ENCODE measurements at regions not wholly inside any gene's neighbourhood (a gene's known extent, or its start where the extent isn't known, plus 50 kb on each side); places are given as distances from the start of the nearest gene placed in this dataset.
"Not testable (repeated sequence)": the region's sequence is repeated elsewhere in the genome, so short reads cannot be mapped to it uniquely, and the experiment has no call there.

DNA sequence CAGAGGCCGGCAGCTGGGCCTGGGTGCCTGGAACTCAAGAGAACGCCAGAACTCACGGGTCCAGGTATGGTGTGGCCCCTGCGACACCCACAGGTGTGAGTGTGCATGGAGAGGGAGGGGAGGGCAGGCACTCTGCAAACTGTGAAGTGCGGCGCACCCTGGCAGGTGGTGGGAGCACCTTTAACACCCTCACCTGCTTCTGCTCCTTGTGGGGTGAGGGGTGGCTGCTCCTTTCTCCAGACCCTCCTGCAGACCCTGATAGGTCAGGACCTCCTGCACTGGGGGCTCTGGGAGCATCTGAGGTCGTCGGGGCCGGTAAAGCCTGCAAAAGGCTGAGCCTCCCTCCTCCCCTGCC is 324.7 kb upstream of the SFSWAP start:
- intact Hi-C loops (cut with micrococcal nuclease) = no loop called here

GRCh38 chr12:131386781-131387180 is 324.1 kb upstream of the SFSWAP start:
- H3K27ac ChIP-seq (ENCODE audit: low read depth, low read length) = no peak overlapping the region
- ChIA-PET CTCF (no interaction called here), POLR2A (no interaction called here)
- no peak overlapping the region for H3K4me3 Mint-ChIP-seq
- H3K36me3 ChIP-seq (ENCODE audit: control insufficient read depth in 2 of 3, insufficient read depth in 3 of 3, low read length in 3 of 3) = no peaks in the 10 kb centered on the region
- ATAC-seq = no peak
- H3K4me1 Mint-ChIP-seq = peaks cover 0 to 6% (median 0%) of the 10 kb centered on the region in 7 donors
- intact Hi-C loops (cut with micrococcal nuclease) = no loop called here
- H3K4me3 ChIP-seq (ENCODE audit: low read length) = no peak overlapping the region
- no peaks in the 10 kb centered on the region for H3K9me3 ChIP-seq (ENCODE audit: control insufficient read depth in 2 of 3, low read length in 3 of 3)
- peaks cover 0 to 38% (median 11%) of the 10 kb centered on the region in 5 donors for H3K27me3 Mint-ChIP-seq
- H3K27ac Mint-ChIP-seq = no peak overlapping the region
- no peaks in the 10 kb centered on the region for H3K4me1 ChIP-seq (ENCODE audit: control insufficient read depth in 2 of 2, insufficient read depth in 2 of 2, low read length in 2 of 2)
- no peaks in the 10 kb centered on the region for H3K36me3 Mint-ChIP-seq
- peaks cover 0 to 1% (median 0%) of the 10 kb centered on the region in 11 donors for H3K9me3 Mint-ChIP-seq
- no peaks in the 10 kb centered on the region for H3K27me3 ChIP-seq (ENCODE audit: control insufficient read depth in 2 of 2, insufficient read depth in 2 of 2, low read length in 2 of 2)
- no peak for DNase-seq

More for the DNA sequence above, 324.7 kb upstream of the SFSWAP start:
- Mint-ChIP-seq H3K27me3 (peaks cover 0 to 34% (median 11%) of the 10 kb centered on the region in 5 donors), H3K4me1 (peaks cover 0 to 6% (median 0%) of the 10 kb centered on the region in 7 donors), H3K36me3 (no peaks in the 10 kb centered on the region), H3K27ac (no peak overlapping the region), H3K9me3 (no peaks in the 10 kb centered on the region), H3K4me3 (no peak overlapping the region)
- no peak overlapping the region for H3K27ac ChIP-seq (ENCODE audit: low read depth, low read length)
- no peak for DNase-seq
- H3K4me3 ChIP-seq (ENCODE audit: low read length) = no peak overlapping the region
- H3K36me3 ChIP-seq (ENCODE audit: control insufficient read depth in 2 of 3, insufficient read depth in 3 of 3, low read length in 3 of 3) = no peaks in the 10 kb centered on the region
- no peaks in the 10 kb centered on the region for H3K27me3 ChIP-seq (ENCODE audit: control insufficient read depth in 2 of 2, insufficient read depth in 2 of 2, low read length in 2 of 2)
- no peaks in the 10 kb centered on the region for H3K9me3 ChIP-seq (ENCODE audit: control insufficient read depth in 2 of 3, low read length in 3 of 3)
- no peaks in the 10 kb centered on the region for H3K4me1 ChIP-seq (ENCODE audit: control insufficient read depth in 2 of 2, insufficient read depth in 2 of 2, low read length in 2 of 2)
- CTCF ChIA-PET = no interaction called here
- ATAC-seq = no peak
- POLR2A ChIA-PET = no interaction called here

GRCh38 chr12:131387281-131388163 is 323.4 kb upstream of the SFSWAP start:
- peak overlapping the region in 1 of 10 donors; percentile 20 for H3K4me3 Mint-ChIP-seq
- H3K4me1 Mint-ChIP-seq = peaks cover 0 to 6% (median 0%) of the 10 kb centered on the region in 7 donors
- H3K27ac Mint-ChIP-seq = no peak overlapping the region
- ChIA-PET POLR2A (no interaction called here), CTCF (no interaction called here)
- H3K4me3 ChIP-seq (ENCODE audit: low read length) = no peak overlapping the region
- H3K4me1 ChIP-seq (ENCODE audit: control insufficient read depth in 2 of 2, insufficient read depth in 2 of 2, low read length in 2 of 2) = no peaks in the 10 kb centered on the region
- no peaks in the 10 kb centered on the region for H3K36me3 Mint-ChIP-seq
- H3K27me3 ChIP-seq (ENCODE audit: control insufficient read depth in 2 of 2, insufficient read depth in 2 of 2, low read length in 2 of 2) = no peaks in the 10 kb centered on the region
- H3K9me3 ChIP-seq (ENCODE audit: control insufficient read depth in 2 of 3, low read length in 3 of 3) = no peaks in the 10 kb centered on the region
- no peak for DNase-seq
- H3K27ac ChIP-seq (ENCODE audit: low read depth, low read length) = no peak overlapping the region
- no peaks in the 10 kb centered on the region for H3K36me3 ChIP-seq (ENCODE audit: control insufficient read depth in 2 of 3, insufficient read depth in 3 of 3, low read length in 3 of 3)
- no peak for ATAC-seq
- peaks cover 0 to 39% (median 11%) of the 10 kb centered on the region in 5 donors for H3K27me3 Mint-ChIP-seq
- intact Hi-C loops (cut with micrococcal nuclease) = no loop called here
- H3K9me3 Mint-ChIP-seq = peaks cover 0 to 1% (median 0%) of the 10 kb centered on the region in 11 donors

DNA sequence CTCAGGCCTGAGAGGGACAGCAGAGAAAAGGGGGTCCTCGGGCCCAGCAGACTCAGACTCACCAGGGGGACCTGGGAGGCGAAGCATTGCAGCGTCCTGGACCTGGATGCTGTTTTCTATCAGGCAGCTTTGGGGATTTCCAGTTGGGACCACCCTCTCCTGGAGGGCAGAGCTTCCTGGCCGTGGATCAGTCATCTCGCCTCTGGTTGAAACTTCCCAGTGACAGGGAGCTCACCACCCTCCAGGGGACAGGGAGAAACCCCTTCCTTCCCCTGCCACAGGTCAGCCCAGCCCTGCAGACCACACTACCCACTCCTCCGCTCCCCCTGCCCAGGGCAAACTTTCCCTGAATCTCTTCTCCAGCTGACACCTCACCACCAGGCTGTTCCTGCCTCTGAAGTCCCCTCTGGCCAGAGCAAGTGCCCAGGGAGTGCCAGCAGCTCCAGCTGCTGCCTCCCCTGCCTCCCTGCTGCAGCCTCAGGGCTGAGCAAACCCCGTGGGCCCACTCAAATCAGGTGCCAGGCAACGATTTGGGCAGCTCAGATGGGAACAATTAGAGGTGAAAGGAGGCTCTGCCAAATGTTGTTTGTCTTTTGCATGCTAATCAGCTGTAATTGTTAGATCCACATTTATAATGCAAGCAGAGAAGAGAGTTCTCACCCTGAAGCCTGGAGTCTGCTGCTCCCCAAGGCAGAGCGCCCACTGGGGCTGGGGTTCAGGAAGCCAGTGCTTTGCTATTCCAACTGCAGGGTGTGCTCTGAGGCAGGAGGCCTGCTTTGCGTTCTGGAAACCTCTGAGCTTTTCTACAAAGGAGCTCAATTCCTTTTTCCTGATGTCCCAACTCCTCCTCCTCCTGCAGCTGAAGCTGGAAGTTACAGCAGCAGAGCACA is 322.5 kb upstream of the SFSWAP start:
- H3K9me3 ChIP-seq (ENCODE audit: control insufficient read depth in 2 of 3, low read length in 3 of 3); CTCF ChIA-PET; H3K27ac Mint-ChIP-seq; H3K4me3 ChIP-seq (ENCODE audit: low read length); H3K9me3 Mint-ChIP-seq; H3K4me1 Mint-ChIP-seq; H3K27ac ChIP-seq (ENCODE audit: low read depth, low read length); DNase-seq; intact Hi-C loops (cut with micrococcal nuclease); H3K4me3 Mint-ChIP-seq; ATAC-seq; H3K36me3 ChIP-seq (ENCODE audit: control insufficient read depth in 2 of 3, insufficient read depth in 3 of 3, low read length in 3 of 3); H3K36me3 Mint-ChIP-seq; POLR2A ChIA-PET; H3K4me1 ChIP-seq (ENCODE audit: control insufficient read depth in 2 of 2, insufficient read depth in 2 of 2, low read length in 2 of 2); H3K27me3 ChIP-seq (ENCODE audit: control insufficient read depth in 2 of 2, insufficient read depth in 2 of 2, low read length in 2 of 2): not testable (repeated sequence)
- H3K27me3 Mint-ChIP-seq = peaks cover 0 to 36% (median 11%) of the 10 kb centered on the region in 5 donors

DNA sequence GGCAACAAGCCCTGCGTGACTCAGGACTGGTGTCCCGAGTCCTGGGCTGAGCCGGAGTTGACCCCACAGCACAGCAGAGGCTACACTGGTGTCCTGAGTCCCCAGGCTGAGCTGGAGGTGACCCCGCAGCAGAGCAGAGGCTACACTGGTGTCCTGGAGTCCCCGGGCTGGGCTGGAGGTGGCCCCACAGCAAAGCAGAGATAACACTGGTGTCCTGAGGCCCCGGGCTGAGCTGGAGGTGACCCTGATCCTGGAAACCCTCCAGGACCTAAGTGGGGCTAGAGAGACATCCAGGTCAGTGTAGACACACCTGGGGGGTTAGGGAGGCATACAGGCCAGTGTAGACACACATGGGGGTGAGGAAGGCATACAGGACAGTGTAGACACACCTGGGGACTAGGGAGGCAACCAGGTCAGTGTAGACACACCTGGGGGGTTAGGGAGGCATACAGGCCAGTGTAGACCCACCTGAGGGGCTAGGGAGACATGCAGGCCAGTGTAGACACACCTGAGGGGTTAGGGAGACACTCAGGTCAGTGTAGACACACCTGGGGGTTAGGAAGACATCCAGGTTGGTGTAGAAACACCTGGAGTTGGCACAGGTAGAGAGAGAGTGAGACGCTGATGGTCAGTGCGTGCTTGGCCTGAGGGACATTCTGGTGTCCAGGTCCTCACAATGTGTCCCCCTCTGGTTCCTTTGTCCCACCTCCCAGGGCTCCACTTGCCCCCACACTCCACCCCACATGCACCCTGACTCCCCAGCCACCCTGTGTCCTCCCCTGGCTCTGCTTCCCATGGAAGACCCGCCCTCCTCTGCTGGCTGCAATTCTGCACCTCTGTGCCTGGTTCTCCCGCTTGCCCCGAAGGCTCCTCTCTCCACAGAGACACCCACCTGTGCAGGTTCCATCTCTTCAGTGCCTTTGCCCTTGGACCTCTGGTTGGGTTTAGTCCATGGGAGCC is 321.6 kb upstream of the SFSWAP start:
- POLR2A ChIA-PET = no interaction called here
- H3K27me3 Mint-ChIP-seq = peaks cover 0 to 33% (median 11%) of the 10 kb centered on the region in 5 donors
- intact Hi-C loops (cut with micrococcal nuclease) = no loop called here
- peaks cover 0 to 4% (median 0%) of the 10 kb centered on the region in 11 donors for H3K9me3 Mint-ChIP-seq
- peaks cover 0 to 6% (median 0%) of the 10 kb centered on the region in 7 donors for H3K4me1 Mint-ChIP-seq
- Histone ChIP-seq H3K4me1 (ENCODE audit: control insufficient read depth in 2 of 2, insufficient read depth in 2 of 2, low read length in 2 of 2) (no peaks in the 10 kb centered on the region), H3K27me3 (ENCODE audit: control insufficient read depth in 2 of 2, insufficient read depth in 2 of 2, low read length in 2 of 2) (no peaks in the 10 kb centered on the region), H3K4me3 (ENCODE audit: low read length) (no peak overlapping the region), H3K9me3 (ENCODE audit: control insufficient read depth in 2 of 3, low read length in 3 of 3) (no peaks in the 10 kb centered on the region), H3K36me3 (ENCODE audit: control insufficient read depth in 2 of 3, insufficient read depth in 3 of 3, low read length in 3 of 3) (no peaks in the 10 kb centered on the region), H3K27ac (ENCODE audit: low read depth, low read length) (no peak overlapping the region)
- ATAC-seq = no peak
- peak overlapping the region in 1 of 10 donors; percentile 32 for H3K4me3 Mint-ChIP-seq
- DNase-seq = no peak
- CTCF ChIA-PET = no interaction called here
- H3K27ac Mint-ChIP-seq = no peak overlapping the region
- no peaks in the 10 kb centered on the region for H3K36me3 Mint-ChIP-seq

Measured in naive thymus-derived CD4-positive, alpha-beta T cell (primary cell).